Ectodermal cell (in vitro differentiated cells): ENCODE measurements at regions not wholly inside any gene's neighbourhood (a gene's known extent, or its start where the extent isn't known, plus 50 kb on each side); places are given as distances from the start of the nearest gene placed in this dataset.
"Not testable (repeated sequence)": the region's sequence is repeated elsewhere in the genome, so short reads cannot be mapped to it uniquely, and the experiment has no call there.

Experiments
- H3K27ac ChIP-seq: 2 replicates; pipeline ENCODE4 v1.7.0; 2013; ENCODE audit warnings: mild to moderate bottlenecking, low read depth, low read length; ENCODE audit not compliant: insufficient read depth, poor library complexity, severe bottlenecking
- H3K27me3 ChIP-seq: 2 replicates; pipeline ENCODE4 v1.7.0; 2013; ENCODE audit warnings: mild to moderate bottlenecking, low read length; ENCODE audit not compliant: insufficient read depth, control insufficient read depth, poor library complexity, severe bottlenecking
- H3K36me3 ChIP-seq: one replicate; pipeline ENCODE4 v1.7.0; 2013; ENCODE audit warnings: low read length; ENCODE audit not compliant: control insufficient read depth, insufficient read depth
- H3K4me1 ChIP-seq: one replicate; pipeline ENCODE4 v1.7.0; 2013; ENCODE audit warnings: low read length; ENCODE audit not compliant: control insufficient read depth, insufficient read depth
- H3K4me3 ChIP-seq: 2 replicates; pipeline ENCODE4 v1.7.0; 2013; ENCODE audit warnings: low read depth, low read length, control low read depth; ENCODE audit not compliant: insufficient read depth
- H3K9me3 ChIP-seq: 2 replicates; pipeline ENCODE4 v1.7.0; 2013; ENCODE audit warnings: mild to moderate bottlenecking, low read length, moderate library complexity; ENCODE audit not compliant: control insufficient read depth
- WGBS, 2 experiments: methylation state at CpG; one replicate each; pipeline ENCODE4 v1.1.7; 2013; ENCODE audit warnings: missing lambda C conversion rate in 2 of 2; 5-methylcytosine and 5-hydroxymethylcytosine counted together

DNA sequence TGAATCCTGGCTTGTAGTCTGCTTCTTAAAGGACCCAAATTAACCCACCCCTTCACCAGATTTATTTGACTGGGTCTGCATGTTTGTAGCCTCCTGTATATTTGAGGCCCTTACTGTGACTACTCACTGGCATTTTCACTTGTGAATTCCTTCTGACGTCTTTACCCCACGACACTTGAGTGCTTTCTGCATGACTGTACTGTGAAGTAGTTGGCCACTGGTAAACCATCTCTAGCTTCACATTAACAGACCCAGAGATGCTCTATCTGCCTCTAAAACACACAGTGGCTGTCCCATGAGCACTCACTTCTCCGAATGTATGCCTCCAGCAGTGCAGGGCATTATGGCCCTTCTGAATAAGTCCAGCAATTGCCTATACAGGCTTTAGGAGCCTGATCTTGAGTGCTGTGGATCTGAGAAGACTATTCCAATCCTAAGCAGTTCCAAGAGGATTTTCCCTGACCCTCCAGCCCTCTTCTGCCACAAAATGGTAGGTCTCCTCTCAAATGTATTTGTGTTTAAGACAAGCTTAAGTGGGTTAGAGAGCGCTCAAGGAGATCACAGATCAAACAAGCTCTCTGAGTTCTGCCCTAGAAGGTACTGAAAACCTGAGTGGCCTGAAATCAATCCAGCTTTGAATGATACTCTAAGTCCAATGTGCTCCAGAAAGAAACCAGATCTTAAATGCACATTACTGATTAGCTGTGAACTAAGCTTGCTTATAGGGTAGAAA lies 534.7 kb downstream of the RPS29 start:
- no peak overlapping the region for H3K4me3 ChIP-seq
- no peaks in the 10 kb centered on the region for H3K27me3 ChIP-seq
- WGBS, 2 experiments = 84% methylated on average over 4 of the region's 4 CpGs
- H3K4me1 ChIP-seq = no peaks in the 10 kb centered on the region
- H3K36me3 ChIP-seq = no peaks in the 10 kb centered on the region
- H3K27ac ChIP-seq = no peak overlapping the region
- no peaks in the 10 kb centered on the region for H3K9me3 ChIP-seq

DNA sequence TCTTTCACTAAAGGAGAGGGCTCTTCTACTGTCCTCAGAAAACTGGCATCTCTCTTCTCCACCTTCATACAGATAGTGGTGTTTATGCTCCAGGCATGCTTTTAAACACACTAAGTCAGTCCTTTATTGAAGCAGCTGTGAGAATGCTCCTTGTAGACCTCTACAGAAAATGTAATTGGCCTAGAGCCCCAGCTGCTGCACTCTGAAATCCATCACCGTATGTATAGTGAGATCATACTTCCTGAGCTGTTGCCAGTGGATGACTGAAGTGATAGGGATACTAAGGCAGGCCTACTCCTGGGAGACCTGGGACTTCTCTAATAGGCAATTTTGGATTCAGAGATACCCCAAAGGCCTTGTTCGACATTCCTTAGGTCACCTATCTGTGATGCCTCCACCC lies 535.4 kb downstream of the RPS29 start:
- H3K27ac ChIP-seq = no peak overlapping the region
- H3K4me1 ChIP-seq = no peaks in the 10 kb centered on the region
- H3K27me3 ChIP-seq = no peaks in the 10 kb centered on the region
- no peak overlapping the region for H3K4me3 ChIP-seq
- no peaks in the 10 kb centered on the region for H3K36me3 ChIP-seq
- 97 to 100% methylated on average over 2 of the region's 2 CpGs for WGBS, 2 experiments
- H3K9me3 ChIP-seq = no peaks in the 10 kb centered on the region

DNA sequence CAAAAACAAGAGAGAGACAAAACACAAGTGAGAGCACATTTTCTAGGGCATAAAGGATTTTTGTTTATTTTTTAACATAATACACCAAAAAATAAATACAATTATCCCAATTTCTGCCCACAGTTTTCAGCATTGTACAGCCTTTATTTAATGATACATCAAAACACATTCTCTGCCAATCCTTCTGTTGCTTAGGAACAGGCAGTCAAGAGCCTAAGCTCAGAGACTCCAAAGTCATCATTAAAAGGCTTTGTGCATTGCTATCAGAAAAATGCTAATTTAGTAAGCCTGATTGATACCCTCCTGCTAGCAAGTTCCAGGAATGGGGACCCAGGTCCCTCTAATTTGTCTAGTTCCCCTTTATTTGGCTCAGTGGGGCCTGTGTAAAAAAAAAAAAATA lies 536.5 kb downstream of the RPS29 start:
- Histone ChIP-seq H3K27ac (no peak overlapping the region), H3K36me3 (no peaks in the 10 kb centered on the region), H3K4me3 (no peak overlapping the region), H3K9me3 (no peaks in the 10 kb centered on the region), H3K27me3 (no peaks in the 10 kb centered on the region), H3K4me1 (no peaks in the 10 kb centered on the region)

DNA sequence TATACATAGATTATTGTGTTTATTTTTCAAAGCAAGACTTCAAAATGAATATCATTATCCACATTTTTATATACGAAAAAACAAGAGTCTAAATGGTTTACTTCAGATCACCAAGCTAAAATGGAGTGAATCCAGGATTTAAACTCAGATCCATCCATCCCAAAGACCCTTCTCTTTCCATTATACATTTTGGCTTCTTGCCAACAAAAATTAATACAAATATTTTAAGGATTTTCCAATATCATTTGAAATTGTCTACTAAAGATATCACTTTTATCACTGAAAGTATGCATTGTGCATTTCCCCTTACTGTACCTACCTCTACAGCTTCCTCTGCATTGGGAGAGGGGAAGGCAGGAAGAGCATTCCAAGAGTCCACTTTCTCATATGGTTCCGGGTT lies 541.2 kb downstream of the RPS29 start:
- 86 to 90% methylated on average over 2 of the region's 2 CpGs for WGBS, 2 experiments

DNA sequence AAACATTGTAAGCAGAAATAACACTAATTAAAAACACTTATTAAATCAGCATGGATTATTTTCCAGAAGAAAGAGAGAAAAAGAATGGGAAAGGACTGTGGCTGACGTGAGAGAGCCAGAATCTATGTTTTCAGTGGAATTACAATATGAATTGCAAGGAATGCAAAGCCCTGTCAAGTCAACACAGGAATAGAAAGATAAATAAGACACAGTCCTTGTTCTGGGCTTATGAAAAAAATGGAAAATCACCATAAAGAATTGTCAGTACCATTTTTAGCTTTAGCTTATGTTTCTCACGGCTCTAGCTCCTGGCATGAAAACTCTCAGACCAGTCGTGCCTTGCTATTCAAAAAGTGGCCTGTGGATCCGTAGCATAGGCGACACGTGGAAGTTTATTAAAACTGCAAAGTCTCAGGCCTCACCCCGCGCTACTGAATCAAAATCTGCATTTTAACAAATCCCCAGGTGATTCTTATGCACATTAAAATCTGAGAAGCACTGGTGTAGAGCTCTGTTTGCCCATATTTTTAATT lies 549.1 kb downstream of the RPS29 start:
- H3K4me3 ChIP-seq = no peak overlapping the region
- no peaks in the 10 kb centered on the region for H3K4me1 ChIP-seq
- no peaks in the 10 kb centered on the region for H3K36me3 ChIP-seq
- no peak overlapping the region for H3K27ac ChIP-seq
- 83% methylated on average over 8 of the region's 8 CpGs for WGBS, 2 experiments
- no peaks in the 10 kb centered on the region for H3K27me3 ChIP-seq
- no peaks in the 10 kb centered on the region for H3K9me3 ChIP-seq

More for the DNA sequence above, 541.2 kb downstream of the RPS29 start:
- Histone ChIP-seq H3K27me3 (no peaks in the 10 kb centered on the region), H3K4me3 (no peak overlapping the region), H3K4me1 (no peaks in the 10 kb centered on the region), H3K27ac (no peak overlapping the region), H3K36me3 (no peaks in the 10 kb centered on the region), H3K9me3 (no peaks in the 10 kb centered on the region)

DNA sequence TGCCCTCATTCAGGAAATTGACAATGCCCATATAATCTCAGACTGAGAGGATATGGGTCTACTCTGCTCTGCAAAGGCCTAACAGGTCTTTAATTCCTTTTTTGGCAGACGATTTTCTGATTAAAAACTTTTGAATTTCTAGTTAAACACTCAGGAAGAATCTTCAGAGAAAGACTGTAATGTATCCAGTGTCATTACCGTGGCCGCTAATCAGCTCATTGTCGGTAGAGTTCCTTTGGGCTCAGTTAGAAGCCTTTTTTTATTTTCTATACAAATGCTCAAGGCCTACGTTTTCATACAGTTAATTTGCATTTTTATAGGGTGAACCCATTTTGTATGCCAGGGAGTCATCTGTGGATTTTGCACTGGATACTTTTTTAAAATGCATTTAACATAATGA lies 549.9 kb downstream of the RPS29 start:
- no peaks in the 10 kb centered on the region for H3K9me3 ChIP-seq
- H3K27me3 ChIP-seq = no peaks in the 10 kb centered on the region
- H3K36me3 ChIP-seq = no peaks in the 10 kb centered on the region
- no peak overlapping the region for H3K4me3 ChIP-seq
- H3K4me1 ChIP-seq = no peaks in the 10 kb centered on the region
- H3K27ac ChIP-seq = no peak overlapping the region
- 90 to 95% methylated on average over 4 to 5 of the region's 5 CpGs for WGBS, 2 experiments

DNA sequence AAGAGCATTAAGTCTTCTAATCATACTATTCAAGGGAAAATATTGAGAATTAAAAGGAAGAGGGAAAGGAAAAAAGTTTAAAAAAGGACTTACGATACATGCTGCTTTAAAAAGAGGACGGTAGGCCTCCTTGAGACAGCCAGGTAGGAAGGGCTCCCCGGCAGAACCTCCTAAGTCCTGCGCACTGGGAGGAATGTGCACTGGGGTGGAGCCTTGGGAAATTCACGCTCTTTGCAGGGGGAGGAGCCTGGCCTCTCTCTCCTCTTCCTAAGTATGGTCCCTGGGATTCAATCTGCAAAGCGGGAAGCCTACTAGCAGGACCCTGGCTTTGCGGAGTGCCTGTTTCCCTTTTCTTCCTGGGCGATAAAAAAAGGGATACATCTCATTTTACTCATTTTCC lies 553.0 kb downstream of the RPS29 start:
- H3K4me1 ChIP-seq = no peaks in the 10 kb centered on the region
- no peaks in the 10 kb centered on the region for H3K9me3 ChIP-seq
- no peak overlapping the region for H3K4me3 ChIP-seq
- 90 to 93% methylated on average over 8 of the region's 8 CpGs for WGBS, 2 experiments
- H3K27me3 ChIP-seq = no peaks in the 10 kb centered on the region
- H3K27ac ChIP-seq = no peak overlapping the region
- H3K36me3 ChIP-seq = no peaks in the 10 kb centered on the region

DNA sequence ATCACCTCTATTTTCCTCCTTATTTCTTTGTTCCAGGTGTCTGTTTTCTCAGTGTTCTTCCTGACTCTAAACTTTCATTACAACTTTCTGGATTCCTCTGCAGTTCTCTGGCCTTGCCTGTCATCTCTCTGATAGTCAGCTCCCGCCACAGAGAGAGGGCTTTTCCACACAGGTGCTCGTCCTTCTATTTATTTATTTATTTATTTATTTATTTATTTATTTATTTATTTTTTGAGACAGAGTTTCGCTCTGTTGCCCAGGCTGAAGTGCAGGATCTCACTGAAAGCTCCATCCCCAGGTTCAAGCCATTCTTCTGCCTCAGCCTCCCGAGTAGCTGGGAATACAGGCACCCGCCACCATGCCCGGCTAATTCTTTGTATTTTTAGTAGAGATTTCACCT lies 554.5 kb downstream of the RPS29 start:
- H3K27ac ChIP-seq, H3K4me1 ChIP-seq, H3K9me3 ChIP-seq, H3K27me3 ChIP-seq, H3K4me3 ChIP-seq, H3K36me3 ChIP-seq: not testable (repeated sequence)
- 93 to 96% methylated on average over 4 to 5 of the region's 6 CpGs for WGBS, 2 experiments

DNA sequence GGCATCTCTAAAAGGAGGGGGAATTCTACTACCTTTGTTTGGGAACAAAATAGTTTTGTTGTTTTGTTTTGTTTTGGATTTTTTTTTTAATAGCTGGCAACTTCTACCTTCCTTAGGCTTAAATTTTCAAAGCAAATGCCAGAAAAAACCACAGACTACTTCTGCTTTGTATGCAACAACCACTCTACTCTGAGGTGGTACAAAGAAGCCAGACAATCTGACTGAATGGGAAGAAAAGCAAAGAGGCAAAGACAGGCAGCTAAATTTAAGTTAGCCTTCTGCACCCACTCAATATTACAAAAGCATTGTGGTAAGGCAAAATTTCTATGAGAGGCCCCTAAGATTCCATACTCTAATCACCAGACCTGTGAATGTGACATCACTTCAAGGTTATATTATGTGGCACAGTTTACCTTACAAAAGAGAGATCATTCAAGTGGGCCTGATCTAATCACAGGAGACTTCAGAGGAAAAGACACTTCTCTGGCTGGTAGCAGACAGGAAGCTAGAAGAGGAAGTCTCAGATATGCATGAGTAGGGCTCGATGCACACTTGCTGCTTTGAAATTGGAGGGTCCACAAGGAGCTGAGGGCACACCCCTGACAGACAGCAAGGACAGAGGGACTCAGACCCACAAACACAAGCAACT lies 566.6 kb downstream of the RPS29 start:
- no peaks in the 10 kb centered on the region for H3K36me3 ChIP-seq
- no peaks in the 10 kb centered on the region for H3K9me3 ChIP-seq
- no peaks in the 10 kb centered on the region for H3K4me1 ChIP-seq
- no peak overlapping the region for H3K4me3 ChIP-seq
- no peak overlapping the region for H3K27ac ChIP-seq
- H3K27me3 ChIP-seq = no peaks in the 10 kb centered on the region
- 98 to 100% methylated on average over 1 of the region's 1 CpG for WGBS, 2 experiments

DNA sequence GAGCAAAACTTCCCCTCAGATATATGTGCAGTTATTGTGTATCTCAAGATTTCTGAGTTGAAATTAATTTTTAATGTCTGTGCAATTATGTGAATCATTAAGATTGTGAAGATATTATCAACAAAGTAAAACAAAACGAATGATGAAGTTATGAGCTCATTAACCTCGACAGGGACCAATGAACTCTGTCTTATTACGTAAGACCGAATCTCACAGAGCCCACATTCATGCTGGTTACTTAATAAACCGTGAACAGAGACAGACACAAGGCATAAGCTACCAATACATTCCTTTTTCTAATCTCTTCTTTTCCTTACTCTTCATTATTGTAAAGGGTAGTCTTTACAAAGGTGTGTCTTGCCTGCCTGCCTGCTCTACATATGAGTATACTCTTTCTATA lies 568.7 kb downstream of the RPS29 start:
- no peaks in the 10 kb centered on the region for H3K4me1 ChIP-seq
- no peak overlapping the region for H3K27ac ChIP-seq
- H3K36me3 ChIP-seq = no peaks in the 10 kb centered on the region
- 90 to 97% methylated on average over 5 of the region's 5 CpGs for WGBS, 2 experiments
- no peaks in the 10 kb centered on the region for H3K27me3 ChIP-seq
- H3K9me3 ChIP-seq = no peaks in the 10 kb centered on the region
- H3K4me3 ChIP-seq = no peak overlapping the region
